B cell (primary cell): ENCODE measurements at regions not wholly inside any gene's neighbourhood (a gene's known extent, or its start where the extent isn't known, plus 50 kb on each side); places are given as distances from the start of the nearest gene placed in this dataset.

Experiments
- EZH2 ChIP-seq: IDR thresholded peaks from 2 replicates; pipeline ENCODE4 v1.6.1; 2012; ENCODE audit warnings: borderline replicate concordance, low read depth, mild to moderate bottlenecking, moderate library complexity, low read length; ENCODE audit not compliant: insufficient read depth, poor library complexity, severe bottlenecking
- TF ChIP-seq, protein P1 (sequence below): fragments of 200-600 bp; IDR thresholded peaks from one replicate; pipeline ENCODE4 v1.8.0; 2022; ENCODE audit warnings: antibody characterized with exemption, mild to moderate bottlenecking

DNA sequence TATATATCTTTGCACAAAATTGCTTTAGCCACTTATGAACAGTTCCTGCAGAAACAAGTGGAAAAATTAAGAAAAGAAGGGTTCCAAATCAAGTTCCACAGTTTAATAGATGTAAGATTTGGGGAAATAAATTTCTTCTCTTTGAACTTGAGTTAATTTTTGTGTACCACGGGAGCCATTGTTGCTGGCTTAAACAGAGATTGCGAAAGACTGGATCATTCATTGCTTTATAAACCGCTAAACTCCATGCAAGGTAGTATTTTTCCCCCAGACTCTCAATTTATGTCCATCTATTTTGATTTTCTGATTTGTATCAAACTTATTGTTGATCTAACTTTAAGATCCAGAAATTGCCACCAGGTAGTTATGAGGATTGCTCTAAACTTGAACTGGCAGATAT is 246.1 kb upstream of the ADGRL4 start:
- TF ChIP-seq, protein P1, sequence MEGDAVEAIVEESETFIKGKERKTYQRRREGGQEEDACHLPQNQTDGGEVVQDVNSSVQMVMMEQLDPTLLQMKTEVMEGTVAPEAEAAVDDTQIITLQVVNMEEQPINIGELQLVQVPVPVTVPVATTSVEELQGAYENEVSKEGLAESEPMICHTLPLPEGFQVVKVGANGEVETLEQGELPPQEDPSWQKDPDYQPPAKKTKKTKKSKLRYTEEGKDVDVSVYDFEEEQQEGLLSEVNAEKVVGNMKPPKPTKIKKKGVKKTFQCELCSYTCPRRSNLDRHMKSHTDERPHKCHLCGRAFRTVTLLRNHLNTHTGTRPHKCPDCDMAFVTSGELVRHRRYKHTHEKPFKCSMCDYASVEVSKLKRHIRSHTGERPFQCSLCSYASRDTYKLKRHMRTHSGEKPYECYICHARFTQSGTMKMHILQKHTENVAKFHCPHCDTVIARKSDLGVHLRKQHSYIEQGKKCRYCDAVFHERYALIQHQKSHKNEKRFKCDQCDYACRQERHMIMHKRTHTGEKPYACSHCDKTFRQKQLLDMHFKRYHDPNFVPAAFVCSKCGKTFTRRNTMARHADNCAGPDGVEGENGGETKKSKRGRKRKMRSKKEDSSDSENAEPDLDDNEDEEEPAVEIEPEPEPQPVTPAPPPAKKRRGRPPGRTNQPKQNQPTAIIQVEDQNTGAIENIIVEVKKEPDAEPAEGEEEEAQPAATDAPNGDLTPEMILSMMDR, result no peak
- TF ChIP-seq EZH2, result no peak
